ENCODE measurements at regions not wholly inside any gene's neighbourhood (a gene's known extent, or its start where the extent isn't known, plus 50 kb on each side); places are given as distances from the start of the nearest gene placed in this dataset.

GRCh38 chr3:20317616-20318015, 131.6 kb upstream of the SGO1 start:
- Histone ChIP-seq H3K9me3 (ENCODE audit: control insufficient read depth in 1 of 2, insufficient read depth in 1 of 2, low read depth in 1 of 2, low read length in 2 of 2) (no peaks in the 10 kb centered on the region), H3K27ac (ENCODE audit: low read depth, low read length) (no peak overlapping the region), H3K9ac (ENCODE audit: low read length) (no peak overlapping the region), H2AFZ (ENCODE audit: low read depth, low read length, poor library complexity, severe bottlenecking) (no peak overlapping the region), H3K27me3 (ENCODE audit: insufficient read depth, low read length) (no peaks in the 10 kb centered on the region), H3K79me2 (ENCODE audit: insufficient read depth, low read length) (no peaks in the 10 kb centered on the region), H4K20me1 (ENCODE audit: insufficient read depth) (no peaks in the 10 kb centered on the region), H3K36me3 (ENCODE audit: control insufficient read depth in 1 of 2, insufficient read depth in 2 of 2, low read length in 2 of 2) (no peaks in the 10 kb centered on the region), H3K4me1 (ENCODE audit: control insufficient read depth in 1 of 2, insufficient read depth in 2 of 2, low read length in 2 of 2) (no peaks in the 10 kb centered on the region), H3K4me2 (ENCODE audit: low read length) (no peak overlapping the region), H3K4me3 (replicated peaks in 1 of 2; ENCODE audit: low read depth in 1 of 2, low read length in 2 of 2) (no peak overlapping the region), H3K9me2 (ENCODE audit: insufficient read depth) (no peaks in the 10 kb centered on the region)
- ChIA-PET POLR2A (no interaction called here), CTCF (no interaction called here), RAD21 (ENCODE audit: low non-redundant PET in 1 of 2, low total read pairs in 2 of 2, uncharacterized antibody in 2 of 2, unreplicated experiment in 2 of 2) (no interaction called here)
- intact Hi-C loops (cut with micrococcal nuclease): no loop called here
- no peak for DNase-seq (ENCODE audit: low read depth, low spot score)
- no TSS peak for BruUV-seq (replicated peaks)
- no peak for TF ChIP-seq MAX (IDR thresholded peaks at IDR 0.05)
- no peak for ATAC-seq

DNA sequence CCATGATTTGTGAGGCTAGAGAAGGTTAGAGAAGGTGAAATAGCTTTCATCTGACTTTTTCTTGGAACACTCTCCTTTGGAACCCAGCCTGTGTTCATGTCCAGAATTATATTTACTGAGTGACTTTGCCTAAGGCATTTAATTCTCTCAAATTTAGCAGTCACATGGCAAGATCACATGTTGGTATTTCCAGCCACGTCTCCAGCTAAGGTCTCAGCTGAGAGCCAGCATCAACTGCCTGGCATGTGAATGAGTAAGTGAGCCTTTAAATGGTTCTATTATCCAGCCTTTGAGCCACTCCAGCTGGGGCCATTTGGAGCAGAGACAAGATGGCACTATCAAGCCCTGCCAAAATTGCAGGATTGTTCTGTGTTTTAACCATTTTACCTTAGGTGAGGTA, 130.2 kb upstream of the SGO1 start:
- Histone ChIP-seq H3K4me3 (replicated peaks in 1 of 2; ENCODE audit: low read depth in 1 of 2, low read length in 2 of 2) (no peak overlapping the region), H3K79me2 (ENCODE audit: insufficient read depth, low read length) (no peaks in the 10 kb centered on the region), H2AFZ (ENCODE audit: low read depth, low read length, poor library complexity, severe bottlenecking) (no peak overlapping the region), H4K20me1 (ENCODE audit: insufficient read depth) (no peaks in the 10 kb centered on the region), H3K27ac (ENCODE audit: low read depth, low read length) (no peak overlapping the region), H3K27me3 (ENCODE audit: insufficient read depth, low read length) (no peaks in the 10 kb centered on the region), H3K36me3 (ENCODE audit: control insufficient read depth in 1 of 2, insufficient read depth in 2 of 2, low read length in 2 of 2) (no peaks in the 10 kb centered on the region), H3K9me2 (ENCODE audit: insufficient read depth) (no peaks in the 10 kb centered on the region), H3K9me3 (ENCODE audit: control insufficient read depth in 1 of 2, insufficient read depth in 1 of 2, low read depth in 1 of 2, low read length in 2 of 2) (no peaks in the 10 kb centered on the region), H3K4me1 (ENCODE audit: control insufficient read depth in 1 of 2, insufficient read depth in 2 of 2, low read length in 2 of 2) (no peaks in the 10 kb centered on the region), H3K4me2 (ENCODE audit: low read length) (no peak overlapping the region), H3K9ac (ENCODE audit: low read length) (no peak overlapping the region)
- CTCF ChIA-PET: no interaction called here
- intact Hi-C loops (cut with micrococcal nuclease): no loop called here
- TF ChIP-seq POLR2A (IDR thresholded peaks at IDR 0.05; ENCODE audit: borderline replicate concordance, extremely low read depth, insufficient read depth, insufficient read length) (no peak), ELF1 (IDR thresholded peaks at IDR 0.05; ENCODE audit: borderline replicate concordance, low read depth) (no peak), CBX3 (IDR thresholded peaks at IDR 0.05; ENCODE audit: low read depth) (no peak), EGR1 (IDR thresholded peaks at IDR 0.05; ENCODE audit: low read depth) (no peak), ATF3 (IDR thresholded peaks at IDR 0.05) (no peak), JUND (IDR thresholded peaks at IDR 0.05) (no peak), ZNF274 (IDR thresholded peaks at IDR 0.05; ENCODE audit: low read depth, low read length) (no peak), REST (IDR thresholded peaks at IDR 0.05; ENCODE audit: low read depth) (no peak), EZH2phosphoT487 (IDR thresholded peaks at IDR 0.05; ENCODE audit: borderline replicate concordance) (no peak), RAD21 (IDR thresholded peaks at IDR 0.05; ENCODE audit: low read depth) (no peak), SRF (IDR thresholded peaks at IDR 0.05; ENCODE audit: low read depth) (no peak)
- ATAC-seq: no peak
- RAD21 ChIA-PET (ENCODE audit: low non-redundant PET in 1 of 2, low total read pairs in 2 of 2, uncharacterized antibody in 2 of 2, unreplicated experiment in 2 of 2): no interaction called here
- POLR2A ChIA-PET: no interaction called here
- no TSS peak for BruUV-seq (replicated peaks)
- DNase-seq (ENCODE audit: low read depth, low spot score): no peak

All from HCT116 (cell line).